HG03565 (cell line): ENCODE measurements at regions not wholly inside any gene's neighbourhood (a gene's known extent, or its start where the extent isn't known, plus 50 kb on each side); places are given as distances from the start of the nearest gene placed in this dataset.

Experiments used
- ATAC-seq: cut with Tn5 transposase; IDR thresholded peaks from one replicate; pipeline ENCODE4 v1.9.1; 2021; ENCODE audit warnings: mild to moderate bottlenecking, moderate library complexity; ENCODE audit not compliant: unreplicated experiment

DNA sequence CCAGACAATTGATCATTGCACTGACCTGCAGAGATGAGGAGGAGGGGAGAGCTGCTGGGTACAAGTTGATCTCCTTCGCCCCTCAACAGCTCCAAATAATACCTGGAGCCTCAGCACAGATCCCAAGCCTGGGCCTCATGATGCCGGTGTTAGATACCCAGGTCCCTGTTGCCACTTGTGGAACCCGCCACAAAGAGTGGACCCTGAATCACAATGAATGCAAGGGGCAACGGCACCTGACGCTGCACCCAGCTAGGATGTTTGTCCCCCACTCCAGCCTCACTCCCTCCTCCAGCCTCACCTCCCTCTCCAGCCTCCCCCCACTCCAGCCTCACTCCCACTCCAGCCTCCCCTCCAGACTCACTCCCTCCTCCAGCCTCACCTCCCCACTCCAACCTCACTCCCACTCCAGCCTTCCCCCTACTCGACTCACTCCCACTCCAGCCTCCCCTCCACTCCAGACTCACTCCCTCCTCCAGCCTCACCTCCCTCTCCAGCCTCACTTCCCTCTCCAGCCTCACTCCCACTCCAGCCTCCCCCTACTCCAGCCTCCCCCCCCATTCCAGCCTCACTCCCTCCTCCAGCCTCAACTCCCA, 879.0 kb downstream of the BRD1 start:
- ATAC-seq, result no peak

DNA sequence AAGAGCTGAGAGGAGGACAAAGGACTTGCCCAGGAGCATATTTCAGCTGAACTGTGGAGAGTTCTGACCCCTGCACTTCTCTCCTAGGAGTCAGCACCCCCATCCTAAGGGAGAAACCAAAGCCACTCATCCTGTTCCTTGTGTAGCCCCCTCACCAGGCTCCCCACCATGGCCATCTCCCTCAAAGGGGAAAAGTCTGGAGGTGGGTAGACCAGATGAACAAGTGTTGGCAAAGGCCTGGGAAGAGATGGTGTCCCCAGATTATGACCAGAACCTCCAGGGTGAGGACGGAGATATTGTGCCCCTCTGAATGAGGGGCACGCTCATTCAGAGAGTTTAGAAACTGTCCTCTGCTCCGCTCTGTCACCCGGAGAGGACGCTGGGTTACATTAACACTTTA, 880.0 kb downstream of the BRD1 start:
- ATAC-seq, result no peak

DNA sequence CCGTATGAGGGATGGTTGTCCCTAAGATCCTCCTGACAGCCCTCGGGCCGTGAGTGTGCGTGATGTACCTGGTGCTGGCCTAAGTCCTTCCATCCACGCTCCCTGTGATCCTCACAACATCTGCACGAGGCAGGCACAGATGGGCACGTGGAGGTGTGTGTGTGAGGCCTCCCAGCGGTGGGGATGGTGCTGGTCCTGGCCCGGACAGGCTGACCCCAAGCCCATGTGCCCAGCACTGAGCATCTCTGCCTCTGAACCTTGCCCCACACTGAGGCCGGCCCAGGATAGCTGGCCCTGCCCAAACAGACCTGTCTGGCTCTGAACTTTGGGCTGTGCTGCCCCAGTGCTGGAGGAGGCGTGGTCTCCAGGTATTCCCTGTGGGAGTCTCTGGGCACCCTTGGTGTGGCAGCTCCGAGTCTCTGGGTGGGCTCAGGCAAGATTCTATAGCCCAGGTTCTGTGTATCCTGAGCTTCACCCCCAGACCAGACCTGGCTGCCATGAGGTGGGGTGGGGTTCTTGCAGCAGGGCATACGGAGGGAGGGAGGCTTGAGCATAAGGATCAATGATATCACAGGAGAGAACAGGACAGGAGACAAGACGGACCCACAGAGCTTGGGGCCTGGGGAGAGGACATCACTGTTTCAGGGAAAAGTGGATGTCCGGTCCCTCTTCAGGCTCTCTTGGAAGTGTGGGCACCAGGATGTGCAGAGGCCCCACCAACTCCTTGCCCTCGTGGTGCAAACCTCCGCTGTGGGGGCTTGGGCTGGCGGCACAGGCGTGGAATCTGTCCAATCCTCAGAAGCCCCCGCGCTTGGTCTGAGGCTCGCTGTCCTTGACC, 881.8 kb downstream of the BRD1 start:
- no peak for ATAC-seq

DNA sequence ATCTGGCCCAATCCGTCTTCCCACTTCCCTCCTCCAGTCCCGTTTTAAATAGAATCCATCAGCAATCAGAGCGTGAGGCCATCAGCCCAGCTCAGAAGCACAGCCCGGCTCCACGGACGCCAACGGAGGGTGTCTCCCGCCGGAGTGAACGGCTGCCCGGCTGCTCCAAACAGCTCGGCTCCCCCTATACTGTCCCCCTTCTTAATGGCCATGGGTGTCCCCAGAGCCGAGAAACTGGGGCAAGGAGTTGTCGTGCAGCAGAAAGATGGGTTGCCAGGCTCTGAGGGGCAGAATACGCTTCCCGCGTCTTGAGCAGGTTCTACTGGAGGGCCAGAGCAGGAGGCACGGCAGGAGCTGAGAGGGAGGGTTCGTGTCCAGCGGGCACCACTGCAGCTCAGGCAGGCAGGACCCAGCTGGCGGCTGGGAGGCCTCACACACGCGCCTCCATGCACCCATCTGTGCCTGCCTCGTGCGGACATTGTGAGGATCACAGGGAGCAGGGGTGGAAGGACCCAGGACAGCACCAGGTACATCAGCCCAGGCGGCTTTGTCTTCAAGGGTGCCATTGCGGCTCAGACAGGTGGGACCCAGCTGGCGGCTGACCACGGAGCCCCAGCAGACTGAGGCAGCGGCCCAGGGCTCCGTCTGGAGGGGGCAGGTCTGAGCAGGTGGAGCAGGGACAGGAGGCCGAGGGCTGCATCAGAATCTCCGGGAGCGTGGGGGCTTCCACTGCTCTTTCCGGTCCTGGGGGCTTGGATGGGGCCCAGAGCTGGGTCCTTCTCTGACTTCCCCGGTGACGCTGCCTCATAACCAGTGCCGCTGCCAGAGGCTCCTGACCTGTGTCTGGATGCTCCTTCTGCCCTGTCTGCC, 882.7 kb downstream of the BRD1 start:
- ATAC-seq, result no peak

DNA sequence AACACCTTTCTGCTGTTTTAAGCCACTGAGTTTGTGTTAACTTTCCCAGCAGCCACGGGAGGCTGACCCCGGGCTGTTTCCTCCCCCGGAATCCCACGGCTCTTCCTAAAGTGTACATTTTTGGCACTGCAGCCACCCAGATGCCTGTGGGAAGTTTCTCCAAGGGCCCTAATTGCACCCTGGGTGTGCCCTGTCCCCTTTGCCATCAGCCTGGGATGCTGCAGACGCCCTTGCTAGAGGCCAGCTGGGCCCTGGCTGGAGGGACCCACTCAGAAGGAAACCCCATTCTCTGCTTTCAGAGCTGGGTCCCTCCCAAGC, 883.3 kb downstream of the BRD1 start:
- no peak for ATAC-seq

DNA sequence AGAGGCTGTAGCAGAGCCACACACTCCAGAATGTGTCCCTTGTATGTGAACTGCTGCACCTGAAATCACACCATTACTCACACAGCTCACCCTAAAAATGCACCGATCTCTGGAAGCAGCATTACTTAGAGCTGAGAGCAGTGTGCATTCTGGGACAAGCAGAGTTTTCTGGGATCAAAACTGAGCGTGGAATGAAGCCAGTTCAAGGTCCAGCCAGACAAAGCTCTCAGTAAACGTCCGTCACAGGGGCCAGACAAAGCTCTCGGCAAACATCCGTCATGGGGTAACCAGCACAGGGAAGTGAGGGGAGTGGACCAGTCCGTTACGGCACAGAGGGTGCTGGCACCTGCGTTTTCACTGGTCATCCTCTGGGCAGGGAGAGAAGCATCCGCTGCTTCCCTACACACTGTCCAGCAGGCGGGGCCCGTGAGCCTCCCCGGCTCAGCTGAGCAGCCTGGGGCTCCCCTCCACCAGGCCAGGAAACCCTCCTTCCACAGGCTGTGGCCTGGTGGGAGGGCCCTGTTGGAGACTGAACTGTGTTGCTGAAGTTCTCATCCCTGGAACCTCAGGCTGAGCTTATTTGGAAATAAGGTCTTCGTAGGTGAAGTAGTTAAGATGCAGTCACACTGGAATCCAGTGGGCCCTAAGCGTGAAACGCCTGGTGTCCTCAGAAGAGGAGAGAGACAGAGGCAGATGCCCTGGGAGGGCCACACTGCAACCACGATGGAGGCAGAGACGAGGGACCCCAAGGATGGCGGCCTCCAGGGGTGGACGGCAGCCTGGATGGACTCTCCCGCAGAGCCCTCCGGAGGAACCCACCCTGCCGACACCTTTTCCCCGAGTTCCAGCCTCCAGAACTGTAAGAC, 883.9 kb downstream of the BRD1 start:
- ATAC-seq, result no peak

DNA sequence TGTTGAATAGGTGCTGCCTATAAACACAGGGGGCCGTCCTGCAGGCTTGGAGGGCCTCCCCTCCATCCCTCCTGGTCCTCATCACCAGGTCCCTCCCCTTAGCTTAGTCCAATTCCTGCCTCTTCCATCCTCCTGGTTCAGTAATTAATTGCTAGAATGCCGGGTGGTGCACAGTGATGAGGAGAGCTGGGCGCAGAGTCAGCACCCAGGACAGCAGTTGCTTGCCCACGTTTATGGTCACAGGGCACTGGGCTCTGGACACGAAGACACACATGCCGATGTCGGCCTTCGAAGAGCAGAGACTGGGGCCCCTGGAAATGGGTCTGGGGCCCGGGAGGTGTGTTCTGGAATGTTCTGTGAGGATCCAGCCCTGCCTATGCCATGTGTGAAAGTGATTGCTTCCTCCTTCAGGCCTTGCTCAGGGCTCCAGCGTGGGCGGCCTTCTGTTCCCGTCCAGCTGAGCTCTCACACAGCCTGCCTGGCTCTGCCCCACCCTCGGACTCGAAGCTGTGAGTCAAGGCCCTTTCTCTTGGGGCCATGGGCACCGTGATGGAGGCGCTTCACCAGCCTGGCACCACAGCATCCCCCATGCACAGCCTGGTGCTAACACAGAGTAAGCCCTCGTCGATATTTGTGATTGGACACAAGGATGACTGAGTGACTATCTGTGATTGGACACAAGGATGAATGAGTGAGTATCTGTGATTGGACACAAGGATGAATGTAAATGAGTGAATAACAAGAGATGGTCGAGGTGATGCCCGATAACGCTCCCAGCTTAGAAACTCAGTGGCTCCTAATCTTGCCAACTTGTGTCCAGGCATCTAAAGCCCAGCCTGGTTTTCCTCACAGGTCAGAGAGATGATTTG, 884.7 kb downstream of the BRD1 start:
- no peak for ATAC-seq

DNA sequence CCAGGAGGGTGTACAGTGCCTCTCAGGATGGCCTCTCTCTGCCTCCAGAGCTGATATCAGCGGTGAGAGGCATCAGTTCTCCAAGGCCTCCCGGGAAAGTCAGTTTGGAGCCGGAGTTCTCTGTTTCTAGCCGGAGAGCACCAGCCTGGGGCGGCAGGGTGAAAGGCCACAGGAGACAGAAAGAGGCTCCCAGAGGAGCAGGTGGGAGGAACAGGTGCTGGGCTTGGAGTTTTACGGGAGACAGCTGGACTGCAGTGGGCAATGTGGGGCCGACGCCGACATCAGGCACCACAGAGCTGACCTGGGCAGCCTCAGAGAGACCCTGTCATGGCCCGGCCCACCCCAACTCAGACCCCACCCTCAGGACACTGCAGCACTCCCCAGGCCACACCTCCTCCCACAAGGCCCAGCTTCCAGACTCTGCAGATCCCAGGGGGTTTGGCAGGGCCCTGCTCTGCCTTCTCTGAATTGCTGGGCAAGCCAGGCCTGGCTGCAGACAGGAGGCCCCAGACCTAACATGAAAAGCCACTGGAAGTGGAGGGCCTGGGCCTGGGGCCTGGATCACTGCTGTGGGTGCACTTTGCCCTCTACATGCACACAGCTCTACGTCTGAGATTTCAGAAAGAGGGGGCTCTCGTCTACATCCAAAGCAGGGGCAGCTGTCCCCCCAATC, 885.6 kb downstream of the BRD1 start:
- ATAC-seq, result no peak

DNA sequence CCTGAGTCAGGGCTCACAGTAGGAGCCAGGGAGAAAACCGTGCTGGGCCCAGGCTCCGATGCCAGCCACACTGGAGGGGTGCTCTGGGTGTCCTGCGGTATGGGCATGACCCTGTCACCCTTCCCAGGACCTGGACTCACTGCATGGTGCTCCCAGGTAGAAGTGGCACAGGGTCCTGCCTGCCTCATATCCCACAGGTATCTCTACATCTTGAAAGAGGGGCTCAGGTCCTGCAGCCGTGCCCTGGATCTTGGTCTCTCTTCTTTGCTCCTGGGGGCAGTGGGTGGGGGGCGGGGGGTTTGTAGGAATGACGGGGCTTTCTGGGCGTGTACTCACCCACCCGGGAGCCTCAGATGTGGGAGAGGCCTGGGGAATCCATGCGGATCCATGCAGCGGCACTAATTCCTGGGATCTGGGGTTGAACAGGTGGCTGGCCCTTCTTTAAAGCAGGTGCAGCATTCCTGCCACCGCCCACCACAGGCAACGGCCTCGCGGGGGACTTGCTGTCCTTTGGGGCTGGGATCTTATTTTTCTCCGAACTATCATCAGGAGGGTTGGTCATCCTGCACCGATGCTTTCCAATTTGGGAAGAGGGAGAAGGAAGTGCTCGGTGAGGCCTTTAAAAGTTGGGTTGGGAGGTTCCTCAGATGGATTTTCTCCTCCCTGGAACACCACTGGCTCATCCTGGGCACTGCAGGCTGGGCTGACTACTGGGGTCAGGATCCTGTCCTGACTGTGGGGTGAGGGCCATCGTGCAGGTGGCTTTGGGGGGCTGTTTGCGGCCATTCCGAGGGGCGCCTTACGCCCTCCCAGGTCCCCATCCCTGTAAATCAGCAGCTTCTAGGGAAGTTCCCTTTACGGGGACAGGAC, 886.4 kb downstream of the BRD1 start:
- no peak for ATAC-seq

DNA sequence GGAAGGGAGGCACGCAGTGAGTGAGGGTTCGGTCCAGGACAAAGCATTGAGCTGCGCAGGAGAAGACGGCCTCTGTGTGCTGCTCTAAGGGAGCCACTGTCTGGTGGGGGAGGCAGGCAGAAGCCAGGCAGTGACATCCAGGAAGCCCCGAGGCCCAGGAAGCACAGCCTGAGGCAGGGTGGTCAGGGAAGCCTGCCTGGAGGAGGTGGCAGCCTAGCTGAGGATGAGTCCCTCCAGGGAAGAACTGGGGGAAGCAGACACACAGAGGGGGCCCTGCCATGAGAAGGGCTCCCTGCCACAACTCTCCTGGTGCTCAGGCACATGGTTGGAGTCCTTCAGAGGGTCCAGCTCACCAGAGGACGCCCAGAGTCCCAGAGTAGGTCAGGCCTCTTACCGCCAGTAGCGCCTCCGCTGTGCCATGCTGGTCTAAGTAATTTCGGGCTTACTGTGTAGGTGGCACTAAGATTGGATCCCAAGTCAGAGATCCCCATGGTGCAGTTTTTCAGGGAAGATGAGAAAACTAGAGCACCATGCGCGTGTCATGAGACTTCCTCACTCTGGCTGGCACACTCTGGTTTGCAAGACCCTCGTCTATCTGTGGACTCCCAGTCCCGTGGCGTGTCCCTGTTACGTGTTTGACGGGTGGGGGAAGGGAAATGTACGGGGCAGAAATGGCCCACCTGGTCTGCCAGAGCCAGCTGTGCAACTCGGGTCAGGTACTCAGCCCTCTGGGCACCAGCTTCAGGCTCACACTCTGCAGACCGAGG, 887.2 kb downstream of the BRD1 start:
- ATAC-seq, result no peak

DNA sequence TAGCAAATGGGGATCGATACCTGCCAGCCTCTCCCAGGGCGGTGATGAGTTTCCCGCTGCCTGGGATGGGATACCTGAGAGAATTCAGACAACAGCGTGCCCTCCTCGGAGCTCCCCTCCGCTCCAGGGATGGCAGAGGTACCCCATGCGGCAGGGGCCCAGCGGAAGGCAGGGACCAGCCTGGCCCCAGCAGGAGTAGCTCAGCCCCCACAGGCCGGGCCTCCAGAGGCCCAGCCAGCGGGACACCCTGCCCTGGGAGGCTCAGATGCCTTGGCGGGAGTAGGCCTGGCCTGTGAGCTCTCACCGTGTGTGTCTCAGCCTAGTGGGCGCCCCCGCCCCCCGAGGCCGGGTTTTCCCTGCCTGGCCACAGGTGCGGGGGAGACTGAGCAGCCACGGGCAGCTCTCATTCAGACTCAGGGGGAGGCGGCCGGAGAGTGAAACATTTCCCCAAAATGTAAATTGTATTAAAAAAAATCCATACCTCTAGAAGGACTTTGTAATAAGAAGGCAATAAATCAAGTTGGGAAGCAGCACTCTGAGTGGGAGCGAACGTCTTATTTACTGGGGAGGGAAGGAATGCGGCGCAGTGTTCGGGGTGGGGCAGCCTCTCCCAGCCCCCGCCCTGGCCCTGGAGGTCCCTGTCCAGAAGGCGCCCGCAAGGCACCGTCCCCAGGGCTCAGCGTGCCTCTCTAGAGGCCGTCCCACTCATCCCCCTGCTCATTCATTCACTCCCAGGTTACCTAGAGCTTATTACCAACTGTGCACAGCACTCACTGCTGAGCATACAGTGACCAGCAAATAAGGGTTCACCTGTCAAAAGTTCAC, 888.0 kb downstream of the BRD1 start:
- ATAC-seq, result no peak

DNA sequence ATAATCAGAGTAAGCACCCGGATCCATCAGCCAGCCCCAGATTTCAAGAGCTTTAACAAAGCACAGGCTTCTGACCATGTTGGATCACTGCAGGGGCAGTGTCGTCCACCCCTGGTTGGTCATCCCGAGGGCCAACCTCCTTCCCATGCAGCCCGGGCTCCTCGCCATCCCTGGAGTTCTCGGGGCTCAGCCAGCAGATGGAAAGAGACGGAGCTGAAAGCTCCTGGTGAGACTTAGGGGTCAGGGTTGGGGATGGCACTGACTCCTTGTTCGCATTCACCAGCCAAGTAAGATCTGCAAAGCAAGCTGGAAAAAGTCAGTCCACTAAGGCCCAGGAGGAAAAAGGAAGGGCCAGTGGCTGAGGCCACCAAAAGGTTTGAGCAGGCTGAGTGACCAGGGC, 888.9 kb downstream of the BRD1 start:
- no peak for ATAC-seq

DNA sequence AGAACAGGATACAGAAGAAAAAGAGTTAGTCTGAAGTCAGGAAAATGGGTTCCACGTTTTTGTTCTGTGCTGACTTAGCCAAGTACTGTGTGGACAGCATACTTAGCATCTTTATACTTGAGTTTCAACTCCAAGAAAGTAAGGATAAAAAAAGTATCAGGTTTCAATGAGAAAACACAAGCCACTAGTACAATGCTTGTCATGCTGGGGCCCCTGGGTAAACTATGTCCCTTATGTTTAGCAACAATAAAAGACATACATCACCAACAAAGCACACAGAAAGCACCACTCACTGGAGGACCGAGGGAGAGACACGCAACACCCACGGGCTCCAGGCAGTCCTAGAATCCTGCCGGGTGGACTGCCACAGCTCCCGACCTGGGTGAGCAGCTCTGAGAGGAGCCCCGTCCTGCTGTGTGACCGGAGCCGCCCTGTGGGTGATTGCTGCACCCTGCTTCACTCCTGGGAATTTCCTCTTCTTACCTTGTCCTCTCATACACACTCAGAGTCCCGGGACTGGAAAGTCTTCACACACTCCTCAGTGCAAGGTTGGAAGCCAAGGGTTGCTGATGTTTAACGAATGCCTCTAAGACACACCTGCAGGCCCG, 890.5 kb downstream of the BRD1 start:
- no peak for ATAC-seq

DNA sequence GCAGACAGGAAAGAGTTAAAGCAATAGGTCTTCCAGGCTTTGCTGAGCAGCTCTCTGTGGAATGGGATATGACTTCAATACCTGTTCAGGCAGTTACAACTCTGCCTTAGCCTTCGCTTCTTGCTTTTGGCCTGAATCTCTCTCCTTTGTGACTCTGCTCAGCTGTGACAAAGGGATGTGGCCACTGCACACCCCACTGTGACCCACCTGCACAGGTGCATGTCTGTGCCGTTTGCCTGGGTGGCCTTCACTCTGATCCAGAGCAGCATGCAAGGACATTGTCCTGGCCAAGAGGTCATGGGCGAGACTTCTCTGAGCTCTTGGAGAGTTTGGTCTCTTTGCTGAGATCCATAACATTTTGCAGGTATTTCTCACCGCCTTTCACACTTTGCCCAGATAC, 891.3 kb downstream of the BRD1 start:
- no peak for ATAC-seq

DNA sequence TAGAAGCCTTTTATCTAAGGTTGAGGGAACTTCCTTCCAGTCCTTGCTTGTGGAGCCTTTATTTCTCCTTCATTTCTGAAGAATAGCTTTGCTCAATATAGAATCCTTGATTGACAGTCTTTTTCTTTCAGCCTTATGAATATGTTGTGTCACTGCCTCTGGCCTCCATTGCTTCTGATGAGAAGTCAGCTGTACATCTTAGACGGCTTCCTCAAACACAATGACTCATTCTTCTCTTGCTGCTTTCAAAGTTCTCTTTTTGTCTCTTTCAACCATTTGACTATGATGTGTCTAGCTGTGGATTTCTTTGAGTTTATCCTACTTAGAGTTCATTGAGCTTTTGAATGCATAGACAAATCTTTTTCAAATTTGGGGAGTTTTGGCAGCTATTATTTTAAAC, 893.2 kb downstream of the BRD1 start:
- no peak for ATAC-seq

DNA sequence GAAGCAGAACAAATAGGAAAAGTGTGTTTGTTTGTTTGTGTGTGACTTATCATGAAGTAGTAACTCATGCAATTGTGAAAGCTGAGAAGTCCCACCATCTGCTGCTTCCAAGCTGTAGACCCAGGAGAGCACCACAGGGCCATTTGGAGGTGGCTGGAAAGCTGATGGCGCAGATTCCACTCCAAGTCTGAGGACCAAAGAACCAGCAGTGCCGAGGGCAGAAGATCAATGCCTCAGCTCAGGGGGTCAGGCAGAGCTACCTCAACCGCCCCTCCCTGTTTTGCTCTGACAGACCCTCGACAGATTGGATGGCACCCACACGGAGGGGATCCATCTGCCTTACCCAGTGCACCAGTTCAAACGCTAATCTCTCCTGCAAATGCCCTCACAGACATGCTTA, 896.2 kb downstream of the BRD1 start:
- no peak for ATAC-seq
